Activated CD4-positive, alpha-beta T cell treated with anti-CD3 and anti-CD28 coated beads, Interleukin-10, Interleukin-2, amounts not matched to agents 100 ng/mL and 50 ng/mL, durations not matched to agents 16 hours and 8 hours (primary cell): ENCODE measurements at regions not wholly inside any gene's neighbourhood (a gene's known extent, or its start where the extent isn't known, plus 50 kb on each side); places are given as distances from the start of the nearest gene placed in this dataset.
"Not testable (repeated sequence)": the region's sequence is repeated elsewhere in the genome, so short reads cannot be mapped to it uniquely, and the experiment has no call there.

Experiments used
- DNase-seq: peaks from one replicate; pipeline ENCODE4 v3.0.0-alpha.2; 2020

- no peak for DNase-seq
Observed at GRCh38 chr13:71213252-71213821, 653.7 kb downstream of the DACH1 start.

DNA sequence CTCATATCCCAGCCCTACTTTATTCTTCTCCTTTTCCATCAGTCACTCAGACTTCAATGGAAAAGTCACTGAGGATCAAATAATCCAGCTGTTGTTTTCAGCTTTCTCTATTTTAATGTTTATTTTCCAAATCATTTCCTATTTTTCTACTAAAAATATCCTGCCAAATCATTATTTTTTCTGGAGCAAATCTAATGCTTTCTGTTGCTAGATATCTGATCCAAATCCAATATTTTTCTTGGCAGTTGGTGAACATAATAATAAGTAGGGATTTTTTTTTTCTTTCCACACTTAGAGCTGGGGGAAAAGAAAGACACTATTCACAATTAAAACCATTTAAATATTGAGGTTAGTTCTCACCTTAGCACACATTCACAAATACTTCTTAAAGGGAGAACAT is 656.1 kb downstream of the DACH1 start:
- DNase-seq, result no peak

GRCh38 chr13:71209217-71209616 is 657.8 kb downstream of the DACH1 start:
- DNase-seq, result no peak

GRCh38 chr13:71184583-71184982 is 682.4 kb downstream of the DACH1 start:
- DNase-seq, result not testable (repeated sequence)

- not testable (repeated sequence) for DNase-seq
Observed at GRCh38 chr13:71183352-71183751, 683.7 kb downstream of the DACH1 start.

- no peak for DNase-seq
Observed at GRCh38 chr13:71171740-71172139, 695.3 kb downstream of the DACH1 start.

DNA sequence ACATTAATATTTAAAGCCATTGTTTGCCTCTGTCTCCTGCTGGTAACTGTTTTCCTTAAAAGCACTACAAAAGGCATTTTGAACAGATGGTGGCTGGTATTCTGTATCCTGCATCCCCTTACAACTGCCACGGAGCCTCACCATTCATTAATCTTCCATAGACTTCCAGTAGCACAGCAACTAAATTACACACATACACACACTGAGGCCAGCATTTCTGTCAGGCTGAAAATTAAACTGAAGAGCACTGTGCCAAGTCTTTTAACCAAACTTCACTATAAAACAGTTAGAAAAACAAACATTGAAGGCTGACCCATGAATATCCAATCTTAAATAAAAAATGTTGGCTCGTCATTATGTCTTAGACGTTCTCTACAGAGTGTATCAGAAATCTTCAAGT is 697.8 kb downstream of the DACH1 start:
- no peak for DNase-seq

DNA sequence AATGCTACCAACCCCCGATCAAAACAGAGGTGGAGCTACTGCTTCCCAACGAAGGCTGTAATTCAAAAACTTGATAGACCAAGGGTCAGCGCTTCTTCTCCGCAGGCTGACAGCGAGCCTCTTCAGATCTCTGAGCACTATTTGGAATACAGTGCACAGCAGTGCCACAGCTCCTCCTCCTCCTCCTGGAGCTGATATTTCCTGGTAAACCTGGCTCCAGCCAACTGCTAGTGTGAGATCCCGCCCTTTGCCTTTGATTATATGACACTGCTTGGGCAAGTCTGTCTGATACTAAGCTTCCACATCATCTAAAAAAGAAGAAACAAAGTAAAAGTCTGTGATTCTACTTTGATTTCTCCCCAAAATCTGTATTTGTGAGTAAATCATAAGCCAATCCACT is 710.5 kb downstream of the DACH1 start:
- no peak for DNase-seq

- DNase-seq, result no peak
Observed at GRCh38 chr13:71149498-71150363, 717.3 kb downstream of the DACH1 start.

- no peak for DNase-seq
Observed at GRCh38 chr13:71149046-71149445, 718.0 kb downstream of the DACH1 start.

DNA sequence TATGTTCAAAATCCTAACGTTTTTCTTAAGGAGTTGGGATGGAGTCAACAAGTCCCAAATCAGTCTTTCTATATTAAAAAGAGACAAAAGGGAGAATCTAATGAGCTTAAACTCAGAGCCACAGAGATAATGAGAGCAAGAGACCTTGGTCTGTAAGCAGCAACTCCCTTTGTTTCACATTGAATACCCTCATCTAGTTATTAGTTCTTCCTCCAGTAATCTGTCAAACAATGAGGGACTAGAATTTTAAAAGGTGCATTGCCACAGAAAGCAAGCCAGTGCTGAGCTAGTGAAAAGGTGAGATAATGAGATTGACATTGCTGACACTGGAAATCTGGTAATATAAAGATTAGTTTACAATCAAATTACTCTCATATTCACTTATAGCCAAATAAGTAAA is 718.6 kb downstream of the DACH1 start:
- DNase-seq, result no peak

- DNase-seq, result no peak
Observed at GRCh38 chr13:71144883-71145282, 722.1 kb downstream of the DACH1 start.

DNA sequence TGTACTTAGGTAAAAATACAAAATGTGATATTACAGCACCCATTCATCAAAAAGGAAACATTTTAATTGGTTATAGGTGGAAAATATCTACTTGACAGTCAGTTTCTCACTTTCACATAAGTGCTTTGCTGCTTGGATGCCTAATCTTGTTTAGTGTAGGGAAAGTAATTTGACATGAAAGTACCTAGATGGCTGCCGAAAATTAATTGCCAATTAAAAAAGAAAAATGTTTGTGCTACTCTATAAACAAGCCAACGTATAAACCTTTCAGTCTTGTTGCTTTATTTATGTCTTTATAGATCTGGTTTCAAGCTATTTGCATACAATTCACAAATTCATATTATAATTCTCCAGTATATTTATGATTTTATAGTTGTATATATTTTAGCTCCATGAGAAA is 729.9 kb downstream of the DACH1 start:
- no peak for DNase-seq

DNA sequence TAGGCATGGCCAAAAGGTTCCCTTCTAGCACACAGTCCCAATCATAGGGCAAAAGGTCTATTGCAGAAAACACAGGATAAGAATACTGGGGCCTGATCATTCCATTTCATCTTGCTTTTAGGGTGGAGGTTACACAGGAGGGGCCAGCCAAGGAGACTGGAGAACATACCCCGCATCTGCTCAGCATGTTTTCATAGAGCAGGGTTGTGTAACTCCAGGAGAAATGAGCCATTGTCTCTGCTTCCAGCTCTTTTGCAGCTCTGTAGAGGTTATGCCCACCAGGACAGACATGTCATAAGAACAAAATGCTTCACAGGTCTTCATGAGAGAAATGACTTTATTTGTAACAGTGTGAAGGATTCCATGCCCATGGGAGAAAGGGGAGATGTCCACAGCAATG is 742.8 kb downstream of the DACH1 start:
- no peak for DNase-seq

DNA sequence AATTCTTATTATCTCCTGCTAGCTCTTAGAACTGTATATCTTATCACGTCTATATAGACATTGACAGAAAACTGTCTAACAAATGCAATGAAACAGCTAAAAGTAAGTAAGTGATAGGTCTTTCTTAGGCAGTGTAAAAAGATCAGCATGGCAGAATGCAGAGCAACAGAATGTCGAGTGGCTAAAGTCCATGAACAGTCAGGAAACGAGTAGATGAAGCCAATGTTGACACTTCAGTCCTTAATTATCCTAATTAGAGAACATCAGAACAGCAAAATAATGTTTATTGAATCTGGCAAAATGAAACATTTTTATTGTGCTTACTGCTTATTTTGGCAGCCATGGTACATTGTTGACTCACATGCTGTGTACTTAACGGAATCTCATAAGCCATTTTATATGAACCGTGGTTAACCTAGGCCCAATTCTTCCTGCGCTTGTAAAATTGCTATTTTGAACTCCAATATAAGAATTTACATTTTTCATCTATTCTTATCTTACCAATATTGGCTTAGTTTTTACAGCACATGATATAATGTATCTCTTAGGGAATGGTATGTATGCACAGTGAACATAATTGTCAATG is 748.1 kb downstream of the DACH1 start:
- no peak for DNase-seq

DNA sequence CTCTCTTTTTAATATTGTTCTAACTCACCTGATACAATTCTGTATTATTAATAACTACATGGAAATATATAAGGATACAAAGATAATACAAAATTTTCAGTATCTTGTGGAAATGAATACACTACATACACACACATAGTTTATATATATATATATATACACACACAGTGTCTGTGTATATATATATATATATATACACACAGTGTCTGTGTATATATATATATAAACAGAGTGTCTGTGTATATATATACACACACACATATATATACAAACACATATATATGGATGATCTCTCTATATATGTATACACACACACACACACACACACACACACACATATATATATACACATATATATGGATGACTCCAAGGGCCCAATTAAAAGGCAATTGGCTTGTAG is 749.1 kb downstream of the DACH1 start:
- no peak for DNase-seq

GRCh38 chr13:71115301-71115700 is 751.7 kb downstream of the DACH1 start:
- DNase-seq, result no peak

DNA sequence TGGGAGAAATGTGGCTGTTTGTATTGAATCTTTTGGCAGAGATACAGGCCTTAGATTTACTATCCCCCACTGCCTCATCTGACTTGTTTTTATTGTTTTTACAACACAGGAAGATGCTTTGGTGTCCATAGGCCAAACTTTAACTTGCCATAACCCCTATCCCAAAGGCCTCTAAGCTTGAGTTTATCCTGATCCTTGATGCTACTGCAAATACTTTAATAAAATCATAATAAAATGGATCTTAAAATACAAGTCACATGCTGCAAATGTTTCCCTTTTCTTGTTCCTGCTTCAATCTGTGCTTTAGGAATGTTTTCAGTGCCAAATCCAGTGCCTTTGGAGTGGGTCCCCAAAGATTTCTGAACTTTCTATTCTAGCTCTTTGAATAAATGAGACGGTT is 770.6 kb downstream of the DACH1 start:
- DNase-seq, result no peak

GRCh38 chr13:71090990-71091389 is 776.0 kb downstream of the DACH1 start:
- DNase-seq, result no peak

DNA sequence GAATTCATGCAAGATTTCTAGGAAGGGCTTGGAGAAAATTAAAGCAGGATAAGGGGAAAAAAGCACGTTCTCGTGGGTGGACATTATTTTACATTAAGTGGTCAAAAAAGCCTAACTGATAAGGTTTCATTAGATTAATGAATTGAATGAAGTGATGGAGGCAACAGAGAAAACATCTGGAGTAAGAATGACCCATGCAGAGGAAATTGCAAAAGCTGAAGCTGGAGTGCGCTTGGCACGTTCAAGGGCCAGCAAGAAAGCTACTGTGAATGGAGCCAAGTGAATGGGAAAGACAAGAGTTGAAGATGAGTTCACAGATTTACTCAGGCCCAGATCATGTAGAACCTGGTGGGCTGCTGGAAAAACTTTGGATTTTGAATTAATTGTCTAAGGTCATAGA is 777.9 kb downstream of the DACH1 start:
- no peak for DNase-seq

DNA sequence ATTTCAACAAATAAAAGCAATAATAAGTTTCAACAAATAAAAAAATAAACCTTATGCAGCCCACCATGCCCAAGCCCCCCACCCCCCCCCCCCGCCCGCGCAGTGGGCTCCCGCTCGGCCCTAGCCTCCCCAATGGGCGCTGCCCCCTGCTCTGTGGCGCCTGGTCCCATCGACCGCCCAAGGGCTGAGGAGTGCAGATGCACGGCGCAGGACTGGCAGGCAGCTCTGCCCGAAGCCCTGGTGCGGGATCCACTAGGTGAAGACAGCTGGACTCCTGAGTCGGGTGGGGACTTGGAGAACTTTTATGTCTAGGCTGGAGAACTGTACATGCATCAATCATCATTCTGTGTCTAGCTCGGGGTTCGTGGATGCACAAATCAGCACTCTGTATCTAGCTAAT is 779.6 kb downstream of the DACH1 start:
- no peak for DNase-seq

- DNase-seq, result no peak
Observed at GRCh38 chr13:71087006-71087405, 780.0 kb downstream of the DACH1 start.

GRCh38 chr13:71082631-71083030 is 784.4 kb downstream of the DACH1 start:
- DNase-seq, result no peak

- DNase-seq, result no peak
Observed at GRCh38 chr13:71079638-71080037, 787.4 kb downstream of the DACH1 start.
